GM18951 (cell line): ENCODE measurements at regions not wholly inside any gene's neighbourhood (a gene's known extent, or its start where the extent isn't known, plus 50 kb on each side); places are given as distances from the start of the nearest gene placed in this dataset.

ENCODE experiments used
- POLR2A ChIP-seq: IDR thresholded peaks from 4 replicates; pipeline ENCODE4 v1.6.1; 2011; ENCODE audit warnings: mild to moderate bottlenecking; ENCODE audit not compliant: insufficient read length, insufficient read depth; ENCODE audit errors: extremely low read depth
- in situ Hi-C: fragments of 300-500 bp; cut with MboI; formaldehyde crosslinking; loops from one replicate; pipeline ENCODE4 v1.12.0; 2022; ENCODE audit warnings: low sequenced_read_pairs, mixed read lengths, inconsistent platforms; ENCODE audit not compliant: unreplicated experiment

GRCh38 chr1:239722035-239722434, 335.7 kb downstream of the CHRM3 start:
- TF ChIP-seq POLR2A = no peak
- in situ Hi-C loops = no loop called here

- no peak for TF ChIP-seq POLR2A
- in situ Hi-C loops = no loop called here
Observed at GRCh38 chr1:239723776-239724367, 337.5 kb downstream of the CHRM3 start.

- TF ChIP-seq POLR2A = no peak
- in situ Hi-C loops = no loop called here
Observed at GRCh38 chr1:239725371-239725770, 339.0 kb downstream of the CHRM3 start.

GRCh38 chr1:239725933-239726332, 339.6 kb downstream of the CHRM3 start:
- no peak for TF ChIP-seq POLR2A
- in situ Hi-C loops = no loop called here

- in situ Hi-C loops = no loop called here
- no peak for TF ChIP-seq POLR2A
Observed at GRCh38 chr1:239730378-239730777, 344.0 kb downstream of the CHRM3 start.

GRCh38 chr1:239731082-239731748, 344.8 kb downstream of the CHRM3 start:
- no peak for TF ChIP-seq POLR2A

GRCh38 chr1:239732770-239733169, 346.4 kb downstream of the CHRM3 start:
- in situ Hi-C loops = no loop called here
- no peak for TF ChIP-seq POLR2A

More at GRCh38 chr1:239731082-239731748, 344.8 kb downstream of the CHRM3 start:
- in situ Hi-C loops = no loop called here

- TF ChIP-seq POLR2A = no peak
- in situ Hi-C loops = no loop called here
Observed at GRCh38 chr1:239733995-239734394, 347.6 kb downstream of the CHRM3 start.

GRCh38 chr1:239735111-239735510, 348.7 kb downstream of the CHRM3 start:
- TF ChIP-seq POLR2A = no peak
- in situ Hi-C loops = no loop called here

- in situ Hi-C loops = no loop called here
- TF ChIP-seq POLR2A = no peak
Observed at GRCh38 chr1:239736479-239736878, 350.1 kb downstream of the CHRM3 start.

- no peak for TF ChIP-seq POLR2A
- in situ Hi-C loops = no loop called here
Observed at GRCh38 chr1:239739375-239739774, 352.3 kb upstream of the FMN2 start.

- in situ Hi-C loops = no loop called here
- no peak for TF ChIP-seq POLR2A
Observed at GRCh38 chr1:239739919-239740318, 351.8 kb upstream of the FMN2 start.

GRCh38 chr1:239742416-239743109, 349.1 kb upstream of the FMN2 start:
- in situ Hi-C loops = no loop called here
- no peak for TF ChIP-seq POLR2A

GRCh38 chr1:239744851-239745250, 346.8 kb upstream of the FMN2 start:
- TF ChIP-seq POLR2A = no peak
- in situ Hi-C loops = no loop called here

GRCh38 chr1:239755107-239755912, 336.4 kb upstream of the FMN2 start:
- TF ChIP-seq POLR2A = no peak

More at GRCh38 chr1:239755107-239755912, 336.4 kb upstream of the FMN2 start:
- in situ Hi-C loops = no loop called here
